Adrenal gland (tissue), 5 donors: ENCODE measurements at regions not wholly inside any gene's neighbourhood (a gene's known extent, or its start where the extent isn't known, plus 50 kb on each side); places are given as distances from the start of the nearest gene placed in this dataset.

Source experiments
- POLR2A ChIP-seq, 2 donors: fragments of 450-650 bp; IDR thresholded peaks; one replicate each; pipeline ENCODE4 v1.6.1; 2017; ENCODE audit warnings: antibody characterized with exemption in 2 of 2, mild to moderate bottlenecking in 2 of 2, moderate library complexity in 1 of 2
- TF ChIP-seq, protein P1 (sequence below), 6 experiments: fragments of 450-650 bp in 4 of 6; fragments of 200-600 bp in 2 of 6; sonication (generic) in 1 of 6; IDR thresholded peaks; 1 replicate in 5 of 6; 2 replicates in 1 of 6; pipeline versions ENCODE4 v1.5.1 to v1.8.0; 2016 to 2021; ENCODE audit warnings: antibody characterized with exemption in 6 of 6, mild to moderate bottlenecking in 2 of 6, moderate library complexity in 1 of 6
- donor health status: DM: no; HTN: no; CAD: no.

DNA sequence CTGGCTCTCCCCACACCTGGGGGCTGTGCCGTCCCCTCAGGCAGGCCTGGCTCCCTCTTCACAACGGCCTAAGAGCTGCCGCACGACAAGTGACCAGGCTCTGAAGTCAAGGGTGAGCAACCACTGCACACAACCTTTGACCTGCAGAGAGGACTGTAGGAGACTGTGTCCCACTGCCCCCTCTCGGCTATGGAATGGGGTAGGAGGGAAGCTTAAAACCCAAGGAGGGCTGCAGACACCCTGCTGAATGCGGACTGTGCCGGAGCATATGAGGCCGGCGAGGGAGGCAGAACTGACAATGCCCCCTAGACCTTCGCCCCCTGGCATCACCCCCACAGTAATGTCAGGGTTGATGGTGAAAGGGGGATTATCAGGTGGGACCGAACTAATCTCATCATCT is 311.9 kb downstream of the CTTN start:
- TF ChIP-seq, protein P1, sequence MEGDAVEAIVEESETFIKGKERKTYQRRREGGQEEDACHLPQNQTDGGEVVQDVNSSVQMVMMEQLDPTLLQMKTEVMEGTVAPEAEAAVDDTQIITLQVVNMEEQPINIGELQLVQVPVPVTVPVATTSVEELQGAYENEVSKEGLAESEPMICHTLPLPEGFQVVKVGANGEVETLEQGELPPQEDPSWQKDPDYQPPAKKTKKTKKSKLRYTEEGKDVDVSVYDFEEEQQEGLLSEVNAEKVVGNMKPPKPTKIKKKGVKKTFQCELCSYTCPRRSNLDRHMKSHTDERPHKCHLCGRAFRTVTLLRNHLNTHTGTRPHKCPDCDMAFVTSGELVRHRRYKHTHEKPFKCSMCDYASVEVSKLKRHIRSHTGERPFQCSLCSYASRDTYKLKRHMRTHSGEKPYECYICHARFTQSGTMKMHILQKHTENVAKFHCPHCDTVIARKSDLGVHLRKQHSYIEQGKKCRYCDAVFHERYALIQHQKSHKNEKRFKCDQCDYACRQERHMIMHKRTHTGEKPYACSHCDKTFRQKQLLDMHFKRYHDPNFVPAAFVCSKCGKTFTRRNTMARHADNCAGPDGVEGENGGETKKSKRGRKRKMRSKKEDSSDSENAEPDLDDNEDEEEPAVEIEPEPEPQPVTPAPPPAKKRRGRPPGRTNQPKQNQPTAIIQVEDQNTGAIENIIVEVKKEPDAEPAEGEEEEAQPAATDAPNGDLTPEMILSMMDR (IDR thresholded peaks at IDR 0.05), result no peak
- TF ChIP-seq POLR2A (IDR thresholded peaks at IDR 0.05), result no peak
